CD14-positive monocyte (primary cell): ENCODE measurements at regions not wholly inside any gene's neighbourhood (a gene's known extent, or its start where the extent isn't known, plus 50 kb on each side); places are given as distances from the start of the nearest gene placed in this dataset.
"Not testable (repeated sequence)": the region's sequence is repeated elsewhere in the genome, so short reads cannot be mapped to it uniquely, and the experiment has no call there.

Source experiments
- DNase-seq, 3 donors: peaks; one replicate each; pipeline ENCODE4 v3.0.0-alpha.2; 2011 to 2022
- H2AFZ ChIP-seq: 2 replicates; pipeline ENCODE4 v1.6.0; 2012; ENCODE audit warnings: mild to moderate bottlenecking, low read depth, low read length, inconsistent platforms; ENCODE audit not compliant: insufficient read depth, poor library complexity, severe bottlenecking
- H3K27ac ChIP-seq, 2 donors: 1 replicate in 1 of 2; 2 replicates in 1 of 2; pipeline ENCODE4 v1.5.1; 2012 to 2013; ENCODE audit warnings: low read length in 2 of 2, control low read depth in 1 of 2, inconsistent platforms in 1 of 2, low read depth in 1 of 2, mild to moderate bottlenecking in 1 of 2
- H3K27me3 ChIP-seq, 2 donors: one replicate each; pipeline versions ENCODE4 v1.6.0 to v1.6.1; 2011 to 2013; ENCODE audit warnings: low read length in 2 of 2; ENCODE audit not compliant: control insufficient read depth in 2 of 2, insufficient read depth in 2 of 2
- H3K36me3 ChIP-seq, 2 donors: replicated peaks in 1 of 2; 1 replicate in 1 of 2; 2 replicates in 1 of 2; pipeline versions ENCODE4 v1.5.1 to v1.6.1; 2012 to 2013; ENCODE audit warnings: low read length in 2 of 2, control low read depth in 1 of 2, inconsistent platforms in 1 of 2, mild to moderate bottlenecking in 1 of 2; ENCODE audit not compliant: insufficient read depth in 2 of 2, control insufficient read depth in 1 of 2
- H3K4me1 ChIP-seq, 2 donors: 1 replicate in 1 of 2; 2 replicates in 1 of 2; pipeline versions ENCODE4 v1.5.1 to v1.6.1; 2012 to 2013; ENCODE audit warnings: low read length in 2 of 2, control low read depth in 1 of 2, inconsistent platforms in 1 of 2, mild to moderate bottlenecking in 1 of 2, moderate library complexity in 1 of 2; ENCODE audit not compliant: insufficient read depth in 2 of 2, control insufficient read depth in 1 of 2
- H3K4me2 ChIP-seq: replicated peaks from 2 replicates; pipeline ENCODE3; 2012; ENCODE audit warnings: low read length, moderate library complexity, mild to moderate bottlenecking; ENCODE audit not compliant: poor library complexity, severe bottlenecking; ENCODE audit errors: extremely low read depth
- H3K4me3 ChIP-seq, 3 experiments: fragments of 200-600 bp in 1 of 3; sonication (generic) in 1 of 3; replicated peaks in 1 of 3; 1 replicate in 2 of 3; 2 replicates in 1 of 3; pipeline ENCODE4 v1.5.1; 2011 to 2013; ENCODE audit warnings: low read length in 3 of 3, mild to moderate bottlenecking in 3 of 3, control low read depth in 2 of 3, low read depth in 2 of 3, inconsistent platforms in 1 of 3, moderate library complexity in 1 of 3
- H3K79me2 ChIP-seq: 2 replicates; pipeline ENCODE4 v1.6.0; 2012; ENCODE audit warnings: mild to moderate bottlenecking, control low read depth, inconsistent platforms, low read length, moderate library complexity; ENCODE audit not compliant: insufficient read depth
- H3K9ac ChIP-seq: 2 replicates; pipeline ENCODE4 v1.6.0; 2017; ENCODE audit warnings: low read length, mild to moderate bottlenecking; ENCODE audit not compliant: insufficient read depth, poor library complexity, severe bottlenecking
- H3K9me3 ChIP-seq, 2 donors: replicated peaks in 1 of 2; 1 replicate in 1 of 2; 2 replicates in 1 of 2; pipeline versions ENCODE4 v1.5.1 to v1.6.1; 2012 to 2013; ENCODE audit warnings: low read length in 2 of 2, control low read depth in 1 of 2; ENCODE audit not compliant: control insufficient read depth in 1 of 2, insufficient read depth in 1 of 2
- H4K20me1 ChIP-seq: 2 replicates; pipeline ENCODE4 v1.6.0; 2012; ENCODE audit warnings: mild to moderate bottlenecking, low read length, control low read depth, moderate library complexity; ENCODE audit not compliant: insufficient read depth
- H3K27ac Mint-ChIP-seq, 7 donors: one replicate each; pipeline ENCODE4 v1.8.0; 2020; ENCODE audit warnings: mild to moderate bottlenecking in 7 of 7, mixed read lengths in 7 of 7, moderate library complexity in 6 of 7, inconsistent platforms in 2 of 7
- H3K27me3 Mint-ChIP-seq, 3 donors: one replicate each; pipeline ENCODE4 v1.8.0; 2021 to 2022; ENCODE audit warnings: low read depth in 3 of 3, mild to moderate bottlenecking in 3 of 3, mixed read lengths in 3 of 3, moderate library complexity in 3 of 3, inconsistent platforms in 1 of 3
- H3K36me3 Mint-ChIP-seq, 2 donors: one replicate each; pipeline ENCODE4 v1.8.0; 2020; ENCODE audit warnings: mixed read lengths in 2 of 2, inconsistent platforms in 1 of 2, mild to moderate bottlenecking in 1 of 2
- H3K4me1 Mint-ChIP-seq: one replicate; pipeline ENCODE4 v1.8.0; 2020; ENCODE audit warnings: mild to moderate bottlenecking, mixed read lengths
- H3K4me3 Mint-ChIP-seq, 2 donors: one replicate each; pipeline ENCODE4 v1.8.0; 2020; ENCODE audit warnings: mild to moderate bottlenecking in 2 of 2, mixed read lengths in 2 of 2, moderate library complexity in 1 of 2
- H3K9me3 Mint-ChIP-seq, 7 donors: one replicate each; pipeline ENCODE4 v1.8.0; 2020 to 2022; ENCODE audit warnings: mixed read lengths in 7 of 7, mild to moderate bottlenecking in 6 of 7, moderate library complexity in 6 of 7, inconsistent platforms in 2 of 7
- WGBS: methylation state at CpG from one replicate; pipeline ENCODE4 v1.1.5; 2013; ENCODE audit warnings: missing lambda C conversion rate; ENCODE audit not compliant: insufficient coverage; 5-methylcytosine and 5-hydroxymethylcytosine counted together
- intact Hi-C, 2 donors: fragments of 100-400 bp; cut with micrococcal nuclease; formaldehyde crosslinking; loops; one replicate each; pipeline versions ENCODE4 v1.15.0 to v1.15.1; 2023
- TF ChIP-seq, protein P1 (sequence below): fragments of 200-600 bp; IDR thresholded peaks from one replicate; pipeline ENCODE4 v1.8.0; 2022; ENCODE audit warnings: antibody characterized with exemption, mild to moderate bottlenecking

GRCh38 chr1:215321802-215322201 lies 239.3 kb downstream of the KCNK2 start:
- H3K27ac ChIP-seq = no peak overlapping the region
- intact Hi-C loops = no loop called here
- no peaks in the 10 kb centered on the region for H4K20me1 ChIP-seq
- no peak overlapping the region for H3K4me3 ChIP-seq
- H3K36me3 ChIP-seq = no peaks in the 10 kb centered on the region
- H3K4me2 ChIP-seq = no peak overlapping the region
- H2AFZ ChIP-seq = no peak overlapping the region
- no peak overlapping the region for H3K4me3 Mint-ChIP-seq
- TF ChIP-seq, protein P1, sequence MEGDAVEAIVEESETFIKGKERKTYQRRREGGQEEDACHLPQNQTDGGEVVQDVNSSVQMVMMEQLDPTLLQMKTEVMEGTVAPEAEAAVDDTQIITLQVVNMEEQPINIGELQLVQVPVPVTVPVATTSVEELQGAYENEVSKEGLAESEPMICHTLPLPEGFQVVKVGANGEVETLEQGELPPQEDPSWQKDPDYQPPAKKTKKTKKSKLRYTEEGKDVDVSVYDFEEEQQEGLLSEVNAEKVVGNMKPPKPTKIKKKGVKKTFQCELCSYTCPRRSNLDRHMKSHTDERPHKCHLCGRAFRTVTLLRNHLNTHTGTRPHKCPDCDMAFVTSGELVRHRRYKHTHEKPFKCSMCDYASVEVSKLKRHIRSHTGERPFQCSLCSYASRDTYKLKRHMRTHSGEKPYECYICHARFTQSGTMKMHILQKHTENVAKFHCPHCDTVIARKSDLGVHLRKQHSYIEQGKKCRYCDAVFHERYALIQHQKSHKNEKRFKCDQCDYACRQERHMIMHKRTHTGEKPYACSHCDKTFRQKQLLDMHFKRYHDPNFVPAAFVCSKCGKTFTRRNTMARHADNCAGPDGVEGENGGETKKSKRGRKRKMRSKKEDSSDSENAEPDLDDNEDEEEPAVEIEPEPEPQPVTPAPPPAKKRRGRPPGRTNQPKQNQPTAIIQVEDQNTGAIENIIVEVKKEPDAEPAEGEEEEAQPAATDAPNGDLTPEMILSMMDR = no peak
- peaks cover 0 to 21% (median 6%) of the 10 kb centered on the region in 7 donors for H3K9me3 Mint-ChIP-seq
- H3K9me3 ChIP-seq = peaks cover 16% of the 10 kb centered on the region in 2 donors
- no CpG with 5 or more reads among the region's 1 CpG for WGBS
- no peaks in the 10 kb centered on the region for H3K27me3 ChIP-seq
- H3K9ac ChIP-seq = no peak overlapping the region
- H3K27me3 Mint-ChIP-seq = peaks cover 0 to 3% (median 0%) of the 10 kb centered on the region in 3 donors
- no peaks in the 10 kb centered on the region for H3K36me3 Mint-ChIP-seq
- no peaks in the 10 kb centered on the region for H3K79me2 ChIP-seq
- H3K27ac Mint-ChIP-seq = no peak overlapping the region
- H3K4me1 ChIP-seq = no peaks in the 10 kb centered on the region
- no peaks in the 10 kb centered on the region for H3K4me1 Mint-ChIP-seq
- no peak for DNase-seq

DNA sequence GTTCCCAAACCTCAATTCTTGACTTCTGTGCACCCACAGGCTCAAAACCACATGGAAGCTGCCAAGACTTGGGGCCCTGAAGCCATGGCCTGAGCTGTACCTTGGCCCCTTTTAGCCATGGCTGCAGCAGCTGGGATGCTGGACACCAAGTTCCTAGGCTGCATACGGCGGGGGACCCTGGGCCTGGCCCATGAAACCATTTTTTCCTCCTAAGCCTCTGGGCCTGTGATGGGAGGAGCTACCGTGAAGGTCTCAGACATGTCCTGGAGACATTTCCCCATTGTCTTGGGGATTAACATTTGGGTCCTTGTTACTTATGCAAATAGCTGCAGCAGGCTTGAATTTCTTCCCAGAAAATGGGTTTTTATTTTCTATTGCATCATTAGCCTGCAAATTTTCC lies 241.5 kb downstream of the KCNK2 start:
- H2AFZ ChIP-seq, H4K20me1 ChIP-seq, H3K4me3 ChIP-seq, H3K27ac Mint-ChIP-seq, H3K4me1 Mint-ChIP-seq, H3K4me2 ChIP-seq, H3K36me3 Mint-ChIP-seq, H3K27me3 ChIP-seq, H3K4me3 Mint-ChIP-seq, DNase-seq, H3K27me3 Mint-ChIP-seq, H3K4me1 ChIP-seq, H3K36me3 ChIP-seq, intact Hi-C loops, H3K79me2 ChIP-seq, H3K9ac ChIP-seq, H3K27ac ChIP-seq: not testable (repeated sequence)
- peaks cover 3 to 21% (median 7%) of the 10 kb centered on the region in 7 donors for H3K9me3 Mint-ChIP-seq
- WGBS = no CpG with 5 or more reads among the region's 3 CpGs
- peaks cover 16% of the 10 kb centered on the region in 2 donors for H3K9me3 ChIP-seq
